IPS DF 4.7 (cell line): ENCODE measurements at regions not wholly inside any gene's neighbourhood (a gene's known extent, or its start where the extent isn't known, plus 50 kb on each side); places are given as distances from the start of the nearest gene placed in this dataset.
"Not testable (repeated sequence)": the region's sequence is repeated elsewhere in the genome, so short reads cannot be mapped to it uniquely, and the experiment has no call there.

Source experiments
- DNase-seq: peaks from one replicate; pipeline ENCODE4 v3.0.0-alpha.2; 2013; ENCODE audit warnings: low spot score; ENCODE audit errors: extremely low read depth

DNA sequence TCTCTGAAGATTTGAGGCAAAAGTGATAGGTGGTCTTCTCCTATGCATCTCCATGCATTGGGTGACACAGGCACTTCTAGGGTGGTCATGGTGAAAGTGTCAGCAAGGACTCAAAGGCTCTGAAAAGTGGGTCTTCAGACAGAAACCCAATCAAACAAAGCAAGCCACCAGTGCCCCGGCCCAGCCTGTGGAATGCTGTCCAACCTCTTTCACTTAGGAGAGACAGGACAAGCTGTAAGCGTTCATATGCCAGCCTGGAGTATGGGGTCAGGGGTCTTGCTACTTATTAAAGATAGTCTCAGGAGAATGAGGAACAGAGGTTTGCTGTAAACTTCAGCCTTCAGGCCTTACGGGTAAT lies 324.5 kb downstream of the GADD45G start:
- no peak for DNase-seq

DNA sequence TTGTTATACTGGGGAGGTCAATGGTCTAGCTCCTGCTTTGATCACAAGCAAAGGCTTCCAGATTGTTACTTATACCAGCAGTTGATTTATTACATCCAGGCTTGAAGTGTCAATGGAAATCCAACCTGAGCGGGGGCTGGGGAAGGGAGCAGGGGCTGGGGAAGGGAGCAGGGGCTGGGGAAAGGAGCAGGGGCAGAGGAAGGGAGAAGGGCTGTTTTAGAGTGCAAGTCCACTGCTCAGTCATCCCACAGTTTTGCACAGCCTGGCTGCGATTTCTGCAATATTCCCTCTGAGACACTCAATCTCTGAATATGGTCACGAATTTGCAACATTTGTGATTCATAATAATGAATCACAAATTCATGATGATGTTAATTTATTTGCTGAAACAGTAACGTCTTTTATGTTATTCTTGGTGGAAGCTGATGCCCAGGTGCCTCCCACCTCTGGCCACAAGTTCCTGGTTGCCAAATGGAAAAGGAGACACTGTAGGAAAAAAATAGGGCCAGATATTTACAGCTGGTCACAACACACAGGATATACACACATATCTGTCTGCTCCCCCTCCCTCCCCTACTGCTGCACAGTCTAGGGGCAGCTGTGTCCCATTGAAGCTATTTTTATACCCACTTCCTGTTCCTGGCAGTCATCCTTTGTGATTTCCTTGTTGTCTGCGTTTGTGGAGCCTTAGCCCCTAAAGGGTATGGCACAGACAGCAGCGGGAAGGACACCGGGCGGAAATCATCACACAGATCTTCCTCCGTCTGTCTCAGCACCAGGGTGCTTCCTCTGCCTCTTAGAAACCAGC lies 325.1 kb downstream of the GADD45G start:
- DNase-seq = no peak

DNA sequence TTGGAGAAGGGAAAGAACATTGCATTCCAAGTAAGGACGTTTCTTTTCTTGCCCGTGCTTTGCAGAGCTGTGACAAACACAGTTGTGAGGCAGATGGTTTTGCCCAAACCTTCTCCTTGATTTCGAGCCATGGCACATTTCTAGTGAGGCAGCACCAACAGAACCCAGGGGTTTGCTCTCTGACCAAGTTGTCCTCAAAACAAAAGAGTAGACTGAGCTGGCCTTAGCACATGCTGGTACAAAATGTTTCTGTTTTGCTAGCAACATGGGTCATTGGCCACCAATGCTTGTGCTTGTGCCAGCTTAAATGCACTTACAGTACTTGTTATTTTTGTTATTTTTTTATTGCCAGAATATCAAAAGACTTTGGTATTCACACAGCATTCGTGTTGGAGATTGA lies 328.8 kb downstream of the GADD45G start:
- DNase-seq = no peak

DNA sequence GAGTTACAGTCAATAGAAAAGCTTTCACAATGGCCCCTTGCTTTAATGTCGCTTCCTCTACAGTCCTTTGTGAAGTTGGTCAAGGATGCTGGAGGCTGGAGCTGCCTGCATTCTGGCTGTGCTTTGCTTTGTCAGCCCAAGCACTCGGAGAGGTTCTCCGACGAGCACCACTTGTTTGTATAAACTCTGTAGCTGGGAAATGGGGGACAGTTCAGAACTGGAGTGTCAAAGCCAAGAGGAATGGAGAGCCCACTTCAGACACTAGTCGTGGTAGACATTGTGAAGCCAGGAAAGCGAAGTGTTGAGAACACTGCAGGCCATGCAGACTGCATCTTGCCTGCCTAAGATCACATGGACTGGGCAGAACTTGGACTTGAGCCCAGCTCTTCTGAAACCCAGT lies 330.3 kb downstream of the GADD45G start:
- no peak for DNase-seq

DNA sequence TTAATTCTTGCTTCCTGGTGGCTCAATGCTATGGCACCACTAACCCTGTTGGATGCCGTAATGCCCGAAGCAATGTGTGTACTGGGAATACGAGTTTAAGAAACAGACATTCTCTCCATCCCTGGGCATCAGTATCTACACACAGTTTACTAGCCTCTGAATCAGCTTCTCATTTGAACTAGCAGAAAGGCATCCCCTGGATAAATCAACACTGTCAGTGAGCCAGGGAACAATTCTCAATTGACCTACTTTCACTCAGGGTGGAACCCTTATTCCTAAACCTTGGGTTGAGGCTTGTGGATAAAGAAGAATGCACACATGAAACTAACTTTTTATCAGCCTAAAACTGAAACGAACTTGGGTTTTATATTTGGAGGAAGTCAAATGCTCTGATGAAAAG lies 331.0 kb downstream of the GADD45G start:
- DNase-seq = no peak

DNA sequence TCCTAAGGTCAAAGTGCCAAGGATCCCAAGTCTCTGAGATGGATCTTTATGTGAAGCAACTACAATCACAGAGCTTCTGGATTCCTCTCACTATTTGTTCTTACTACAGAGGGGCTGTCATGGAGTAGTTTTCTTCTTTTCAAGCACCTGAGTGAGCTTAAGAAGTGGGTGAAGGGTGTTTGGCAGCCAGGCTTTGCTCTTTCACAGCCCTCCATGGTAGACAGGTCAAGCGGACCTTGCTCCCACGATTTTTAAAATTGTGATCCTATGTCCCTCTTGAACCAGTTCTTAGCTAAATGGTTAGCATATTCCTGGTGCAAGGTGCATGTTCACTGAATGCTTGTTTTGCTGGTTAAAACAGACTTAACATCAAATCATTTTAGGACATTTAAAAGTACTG lies 332.2 kb downstream of the GADD45G start:
- DNase-seq = no peak

DNA sequence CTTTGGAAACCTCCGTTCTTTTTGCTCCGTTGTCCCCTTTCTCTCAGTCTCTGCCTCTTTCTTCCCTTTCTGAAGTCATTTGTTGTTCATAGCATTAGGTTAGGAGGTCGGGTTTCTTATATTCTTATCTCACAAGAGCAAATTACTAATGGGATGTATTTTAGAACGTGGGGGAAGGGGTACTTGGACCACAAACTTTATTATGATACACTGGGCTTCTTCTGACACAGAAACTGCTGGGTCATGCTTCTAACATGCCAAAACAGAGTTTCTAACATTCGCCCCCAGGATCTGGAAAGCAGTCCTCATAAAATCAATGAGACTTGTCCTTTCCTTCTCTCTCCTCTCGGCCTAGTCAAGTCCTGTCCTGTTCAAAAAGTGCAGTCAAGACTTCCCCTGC lies 334.4 kb downstream of the GADD45G start:
- DNase-seq = no peak

DNA sequence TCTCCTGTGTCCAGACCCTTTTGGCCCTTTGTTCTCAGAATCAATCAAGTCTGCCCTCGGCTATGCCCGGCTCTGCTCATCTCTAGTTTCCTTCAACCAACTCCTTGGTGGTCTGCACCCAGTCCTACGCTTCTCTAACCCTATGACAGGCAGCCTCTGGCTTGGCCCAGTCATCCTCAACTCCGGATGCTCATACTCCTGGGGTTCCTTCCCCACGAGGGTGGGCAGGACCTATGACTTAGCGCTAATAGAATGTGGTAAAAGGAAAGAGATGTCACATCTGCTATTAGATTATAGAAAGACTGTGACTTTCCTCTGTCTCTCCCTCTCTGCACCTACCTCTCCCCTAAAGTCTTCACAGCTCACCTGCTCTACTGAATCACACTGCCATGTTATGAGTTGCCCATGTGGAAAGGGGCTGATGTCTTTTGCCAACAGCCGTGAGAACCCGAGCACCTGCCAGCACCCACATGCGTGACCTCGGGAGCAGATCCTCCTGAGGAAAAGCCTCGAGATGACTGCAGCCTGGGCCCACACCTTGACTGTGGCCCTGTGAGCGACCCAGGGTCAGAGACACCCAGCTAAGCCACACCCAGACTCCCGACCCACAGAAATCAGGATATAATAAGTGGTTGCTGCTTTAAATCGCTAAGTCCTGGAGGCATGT lies 334.9 kb downstream of the GADD45G start:
- DNase-seq = no peak

DNA sequence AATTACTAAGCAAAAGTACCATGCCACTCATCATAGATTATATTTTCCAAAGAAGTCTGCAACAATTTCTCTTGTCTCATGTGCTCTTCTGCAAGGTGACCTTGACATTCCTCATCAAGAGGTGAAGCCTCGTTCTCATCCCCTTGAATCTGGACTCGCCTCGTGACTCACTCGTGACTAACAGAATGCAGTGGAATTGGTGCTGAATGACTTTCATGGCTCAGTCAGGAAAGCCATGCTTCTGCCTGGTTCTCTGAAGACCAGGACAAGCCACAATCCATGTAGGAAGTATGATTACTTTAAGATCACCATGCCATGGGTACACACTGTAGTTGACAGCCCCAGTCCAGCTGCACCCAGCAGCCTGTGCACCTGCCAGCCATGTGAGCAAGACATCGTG lies 335.8 kb downstream of the GADD45G start:
- DNase-seq = no peak

DNA sequence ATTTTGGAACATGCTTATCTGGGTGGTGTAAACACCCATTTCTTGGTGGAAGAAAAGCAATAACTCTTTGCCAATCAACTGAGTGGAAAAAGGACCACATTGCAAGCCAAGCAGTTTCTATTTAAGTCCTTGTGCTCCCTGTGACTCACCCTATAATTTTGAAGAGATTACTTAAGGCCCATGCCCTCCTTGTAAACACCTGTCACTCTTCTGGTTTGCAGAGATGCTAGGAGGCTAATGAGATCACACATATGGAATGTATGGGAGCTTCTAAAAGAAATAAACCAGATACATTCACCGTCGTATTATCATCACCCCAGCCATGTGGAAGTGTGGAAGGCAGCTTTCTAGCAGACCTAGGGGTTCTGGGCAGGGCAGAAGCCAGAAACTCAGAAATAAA lies 337.1 kb downstream of the GADD45G start:
- no peak for DNase-seq

DNA sequence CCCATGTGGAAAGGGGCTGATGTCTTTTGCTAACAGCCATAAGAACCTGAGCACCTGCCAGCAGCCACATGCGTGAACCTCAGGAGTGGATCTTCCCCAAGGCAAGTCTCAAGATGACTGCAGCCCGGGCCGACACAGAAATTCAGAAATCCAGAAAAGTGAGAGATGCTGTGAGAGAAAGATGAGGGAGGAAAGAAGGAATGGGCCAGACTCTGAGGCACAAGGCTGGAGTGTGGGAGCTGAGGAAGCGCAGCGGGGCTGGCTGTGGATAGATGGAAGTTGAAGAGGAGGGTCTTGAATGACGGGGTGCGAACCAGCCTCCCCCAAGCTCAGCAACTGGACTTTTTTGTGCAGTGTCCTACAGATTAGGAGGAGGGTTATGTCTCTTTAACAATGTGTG lies 337.8 kb downstream of the GADD45G start:
- no peak for DNase-seq

DNA sequence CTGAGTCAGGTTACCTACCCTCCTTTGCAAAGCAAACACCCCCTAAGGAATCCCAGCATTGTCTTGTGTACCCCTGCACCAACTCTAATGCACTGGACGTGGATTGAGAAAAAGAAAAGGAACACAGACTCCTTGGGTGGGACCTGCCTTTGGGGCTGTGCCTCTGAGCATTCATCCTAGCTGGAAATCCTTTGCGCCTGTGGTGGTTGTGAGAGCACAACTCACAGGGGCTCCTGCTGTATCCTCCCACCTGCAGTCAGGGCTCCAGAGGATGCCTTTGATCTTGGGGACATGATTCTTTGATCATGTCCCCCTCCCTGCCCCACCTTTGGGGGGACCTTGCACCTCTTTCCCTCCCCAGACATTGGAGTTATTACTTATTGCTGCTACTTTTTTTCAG lies 338.5 kb downstream of the GADD45G start:
- no peak for DNase-seq

DNA sequence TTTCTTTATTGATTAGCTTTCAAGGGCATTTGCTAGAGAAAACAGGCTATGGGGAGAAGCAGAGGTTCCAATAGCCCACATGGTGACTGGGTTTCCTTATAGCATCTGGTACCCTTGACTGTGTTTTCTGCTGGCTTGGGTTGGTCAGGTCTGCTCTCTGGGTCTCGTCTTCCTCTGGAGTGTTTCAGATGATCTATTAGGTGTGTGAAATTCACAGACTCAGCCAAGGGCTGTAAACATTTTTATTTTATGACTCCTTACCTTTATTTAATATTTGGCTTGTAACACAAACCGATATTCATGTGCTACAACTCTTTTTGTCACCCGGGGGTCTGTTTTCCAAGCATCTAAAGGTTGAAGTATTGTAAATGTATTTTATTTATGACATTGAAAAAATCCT lies 338.9 kb downstream of the GADD45G start:
- no peak for DNase-seq

DNA sequence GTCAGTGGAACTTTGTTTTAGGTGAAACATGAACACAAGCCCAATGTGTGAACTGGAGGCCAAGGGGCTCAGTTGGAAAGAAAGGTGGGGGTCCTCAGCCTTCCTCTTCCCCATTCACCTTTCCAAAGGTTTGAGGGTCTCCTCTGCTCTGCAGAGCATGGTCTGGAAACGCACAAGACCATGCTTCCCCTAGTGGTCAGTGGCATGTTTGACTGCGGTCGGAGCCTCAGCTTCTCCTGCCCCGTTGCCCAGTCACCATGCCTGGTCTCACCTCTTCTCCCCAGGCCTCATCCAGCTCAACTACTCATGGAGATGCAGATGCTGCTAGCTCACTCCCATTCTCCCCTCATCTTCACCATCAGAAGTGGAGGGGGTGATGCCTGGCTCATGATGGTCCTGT lies 340.3 kb downstream of the GADD45G start:
- no peak for DNase-seq

DNA sequence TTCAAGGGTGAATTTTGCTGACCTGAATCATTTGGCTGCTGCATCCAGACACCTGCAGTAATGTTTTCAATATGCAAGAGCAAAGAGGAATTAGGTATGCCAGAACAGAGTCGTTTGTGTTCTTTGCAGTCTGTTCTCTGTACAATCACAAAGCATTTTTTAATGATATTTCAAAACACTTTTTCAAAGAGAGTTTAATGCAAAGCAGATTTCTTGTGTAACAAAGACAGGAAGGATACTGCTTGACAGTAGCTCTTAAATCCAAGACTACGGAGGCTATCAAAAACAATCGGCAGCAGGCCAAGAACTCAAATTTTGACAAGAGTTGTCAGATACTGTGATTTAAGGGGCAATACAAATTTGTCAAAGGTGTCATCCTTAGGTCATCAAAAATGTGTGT lies 341.9 kb downstream of the GADD45G start:
- DNase-seq = no peak

DNA sequence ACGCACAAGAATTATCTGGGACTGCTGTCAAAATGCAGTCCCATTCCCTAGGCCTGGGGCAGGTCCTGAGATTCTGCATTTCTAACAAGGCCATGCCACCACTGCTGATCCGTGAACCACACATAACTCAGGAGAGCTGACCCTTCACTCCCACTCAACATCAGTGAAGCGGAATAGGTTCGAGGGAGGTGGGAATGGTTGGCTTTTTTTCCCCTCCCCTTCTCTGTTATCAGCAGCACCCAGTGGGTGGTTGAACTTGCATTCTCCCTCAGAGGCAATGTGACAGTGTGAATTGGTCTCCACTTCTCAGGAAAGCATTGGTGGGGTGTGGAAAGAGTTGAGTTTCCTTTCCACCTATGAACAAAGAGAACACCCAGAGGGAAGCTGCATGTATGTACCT lies 344.3 kb downstream of the GADD45G start:
- DNase-seq = no peak

DNA sequence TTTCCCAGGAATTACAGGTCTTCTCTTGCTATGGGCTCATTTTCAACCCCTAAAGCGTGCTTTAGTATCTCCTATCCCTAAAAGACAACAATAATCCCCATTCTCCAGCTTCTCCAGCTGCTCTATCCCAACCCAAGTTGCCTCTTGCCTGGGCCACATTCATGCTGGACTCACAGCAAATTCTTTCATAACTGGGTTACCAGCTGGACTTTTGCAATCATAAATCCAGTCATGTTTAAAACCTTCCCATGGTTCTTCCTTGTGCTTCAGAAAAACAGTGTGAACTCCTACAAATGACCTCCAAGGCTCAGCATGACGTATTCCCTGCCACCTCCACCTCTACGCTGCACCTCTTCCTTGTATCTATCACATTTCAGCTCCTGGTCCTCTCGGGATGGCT lies 346.9 kb downstream of the GADD45G start:
- no peak for DNase-seq

DNA sequence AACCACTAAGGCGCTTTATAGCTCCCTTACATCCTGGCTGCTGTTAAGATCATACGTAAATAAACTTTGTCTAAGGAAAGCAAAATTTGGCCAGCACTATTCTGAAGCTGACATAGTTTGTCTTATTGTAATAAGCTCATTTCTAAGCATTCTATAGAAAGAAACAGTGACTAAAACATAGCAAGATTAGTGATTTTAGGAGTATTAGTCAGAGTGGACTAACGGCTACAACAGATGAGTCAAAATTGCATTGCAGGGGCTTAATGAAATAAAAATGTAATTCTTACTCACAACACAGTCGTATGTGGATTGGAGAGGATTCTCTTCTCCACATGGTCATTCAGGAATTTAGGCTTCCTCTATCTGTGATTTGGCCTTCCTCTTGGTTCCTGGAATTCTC lies 347.6 kb downstream of the GADD45G start:
- DNase-seq = no peak

DNA sequence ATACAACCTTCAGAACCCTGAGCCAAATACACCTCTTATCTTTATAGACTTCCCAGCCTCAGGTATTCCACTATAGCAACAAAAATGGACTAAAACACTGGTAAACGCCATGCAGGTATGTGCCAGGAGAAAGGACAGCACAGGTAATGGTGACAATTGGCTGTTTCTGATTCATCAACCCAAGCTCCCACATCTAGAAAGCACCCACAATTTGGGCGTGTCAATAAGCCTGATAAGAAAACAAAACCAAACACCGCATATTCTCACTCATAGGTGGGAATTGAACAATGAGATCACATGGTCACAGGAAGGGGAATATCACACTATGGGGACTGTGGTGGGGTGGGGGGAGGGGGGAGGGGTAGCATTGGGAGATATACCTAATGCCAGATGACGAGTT lies 348.5 kb downstream of the GADD45G start:
- DNase-seq = not testable (repeated sequence)

DNA sequence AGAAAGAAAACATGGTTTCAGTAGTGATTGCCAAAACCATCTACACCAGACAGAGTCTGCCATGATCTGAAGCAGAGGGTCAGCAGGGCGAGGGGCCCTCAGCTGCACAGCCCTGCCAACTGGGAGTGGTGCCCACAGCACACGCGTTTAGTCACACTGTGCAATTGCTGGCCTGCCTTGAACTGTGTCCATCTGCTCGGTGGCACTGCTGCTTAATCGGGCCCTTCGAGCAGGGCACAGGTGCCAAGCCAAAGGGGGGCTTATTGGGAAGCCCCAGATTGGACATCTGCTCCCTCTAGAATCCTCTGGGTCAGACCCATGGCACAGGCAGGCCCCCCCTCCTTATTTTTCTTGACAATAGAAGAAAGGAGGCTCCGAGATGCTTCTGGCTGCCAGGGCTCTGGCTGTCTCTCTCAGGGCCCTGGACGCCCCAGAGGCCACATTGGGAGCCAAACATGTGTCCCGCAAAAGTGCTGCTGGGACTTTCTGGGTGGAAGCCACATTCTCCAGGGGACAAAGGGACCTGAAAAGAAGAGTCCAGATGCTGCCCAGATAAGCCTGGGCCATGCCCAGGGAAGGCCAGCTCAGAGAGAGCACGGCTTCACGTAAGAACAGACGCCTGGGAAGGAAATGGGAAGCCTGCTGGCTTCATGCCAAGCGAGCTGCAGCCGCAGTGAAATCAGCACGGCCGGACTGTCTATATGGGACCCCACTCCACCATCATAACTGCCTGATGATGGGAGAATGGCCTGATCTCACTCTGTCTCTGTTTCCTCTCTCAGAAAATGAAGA lies 349.2 kb downstream of the GADD45G start:
- no peak for DNase-seq

DNA sequence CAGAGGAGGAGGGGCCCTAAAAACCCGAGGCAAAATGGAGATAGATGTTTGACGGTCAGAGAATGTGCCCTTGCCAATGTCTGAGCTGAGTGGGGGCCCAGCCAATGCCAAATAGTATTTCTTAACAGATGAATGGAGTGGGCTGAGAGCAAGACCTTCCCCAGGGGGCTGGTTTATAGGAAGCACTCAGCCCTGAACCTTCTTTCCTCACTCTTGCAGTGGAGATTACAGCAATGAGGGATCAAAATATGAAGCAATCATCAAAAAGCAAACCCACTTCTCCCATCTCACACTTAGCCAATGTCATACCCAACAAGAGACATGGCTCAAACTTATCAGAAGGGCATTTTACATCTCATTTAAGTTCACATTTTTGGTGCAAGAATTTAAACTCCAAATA lies 350.3 kb downstream of the GADD45G start:
- DNase-seq = no peak

DNA sequence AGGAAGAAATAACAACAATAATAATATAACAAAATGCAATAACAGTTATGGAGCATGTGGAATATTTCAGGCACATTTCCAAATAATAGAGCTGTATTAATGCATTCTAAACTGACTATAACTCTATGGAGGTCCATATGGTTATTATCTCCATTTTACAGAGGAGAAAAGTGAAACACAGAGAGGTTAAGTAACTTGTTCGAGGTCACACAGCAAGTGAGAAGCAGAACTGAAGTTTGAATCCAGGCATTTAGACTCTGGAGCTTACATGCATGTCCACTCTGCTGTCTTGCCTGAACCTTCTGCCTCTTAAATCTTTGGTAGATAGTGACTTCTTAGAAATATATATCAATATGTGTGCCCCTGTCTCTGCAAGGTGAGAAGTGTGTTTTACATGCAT lies 350.8 kb downstream of the GADD45G start:
- no peak for DNase-seq

DNA sequence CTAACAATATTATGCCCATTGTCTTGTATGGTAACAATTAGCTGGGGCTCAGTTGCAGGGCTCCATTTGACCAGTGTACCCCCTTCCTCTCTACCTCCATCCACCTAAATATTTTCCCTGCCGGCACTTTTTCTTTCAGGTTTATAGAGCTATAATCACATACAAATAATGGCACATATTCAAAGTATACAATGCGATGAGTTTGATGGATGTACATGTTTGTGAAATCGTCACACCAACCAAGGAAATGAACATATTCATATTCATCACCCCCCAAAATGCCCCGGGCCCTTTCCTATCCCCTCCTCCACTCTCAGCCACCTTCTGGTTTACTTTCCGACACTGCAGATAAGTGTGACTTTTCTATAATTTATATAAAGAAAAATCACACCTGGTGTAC lies 351.5 kb downstream of the GADD45G start:
- DNase-seq = no peak
